HuH-7 (cell line): ENCODE measurements at regions not wholly inside any gene's neighbourhood (a gene's known extent, or its start where the extent isn't known, plus 50 kb on each side); places are given as distances from the start of the nearest gene placed in this dataset.
A peak's percentile ranks its signal among the peaks of the same experiment; 100 is the strongest.
"Not testable (repeated sequence)": the region's sequence is repeated elsewhere in the genome, so short reads cannot be mapped to it uniquely, and the experiment has no call there.

Experiments
- DNase-seq: peaks from one replicate; pipeline ENCODE4 v3.0.0; 2011; ENCODE audit warnings: low spot score

- DNase-seq: no peak
Observed at GRCh38 chr12:20127413-20127812, 240.9 kb upstream of the PDE3A start.

GRCh38 chr12:20128928-20129327, 239.4 kb upstream of the PDE3A start:
- DNase-seq: no peak

- no peak for DNase-seq
Observed at GRCh38 chr12:20132818-20133217, 235.5 kb upstream of the PDE3A start.

GRCh38 chr12:20134652-20135051, 233.7 kb upstream of the PDE3A start:
- no peak for DNase-seq

- no peak for DNase-seq
Observed at GRCh38 chr12:20140751-20141150, 227.6 kb upstream of the PDE3A start.

- no peak for DNase-seq
Observed at GRCh38 chr12:20142316-20142715, 226.0 kb upstream of the PDE3A start.

GRCh38 chr12:20142956-20143355, 225.4 kb upstream of the PDE3A start:
- DNase-seq: no peak

- DNase-seq: no peak
Observed at GRCh38 chr12:20144341-20144740, 224.0 kb upstream of the PDE3A start.

- DNase-seq: no peak
Observed at GRCh38 chr12:20148241-20148640, 220.1 kb upstream of the PDE3A start.

GRCh38 chr12:20150835-20151422, 217.4 kb upstream of the PDE3A start:
- no peak for DNase-seq

- no peak for DNase-seq
Observed at GRCh38 chr12:20154052-20154451, 214.3 kb upstream of the PDE3A start.

- DNase-seq: no peak
Observed at GRCh38 chr12:20155374-20155773, 213.0 kb upstream of the PDE3A start.

- DNase-seq: not testable (repeated sequence)
Observed at GRCh38 chr12:20160899-20161298, 207.4 kb upstream of the PDE3A start.

GRCh38 chr12:20174528-20175175, 193.7 kb upstream of the PDE3A start:
- no peak for DNase-seq

GRCh38 chr12:20175704-20176388, 192.5 kb upstream of the PDE3A start:
- DNase-seq: peak; percentile 8

- no peak for DNase-seq
Observed at GRCh38 chr12:20181416-20182180, 186.7 kb upstream of the PDE3A start.

GRCh38 chr12:20183563-20183962, 184.8 kb upstream of the PDE3A start:
- DNase-seq: peak; percentile 31

GRCh38 chr12:20184514-20184913, 183.8 kb upstream of the PDE3A start:
- no peak for DNase-seq

GRCh38 chr12:20187456-20187855, 180.9 kb upstream of the PDE3A start:
- DNase-seq: no peak

- peak; percentile 30 for DNase-seq
Observed at GRCh38 chr12:20188930-20189653, 179.2 kb upstream of the PDE3A start.

- no peak for DNase-seq
Observed at GRCh38 chr12:20189767-20190166, 178.6 kb upstream of the PDE3A start.

GRCh38 chr12:20194171-20194570, 174.2 kb upstream of the PDE3A start:
- no peak for DNase-seq
